Inferior parietal cortex (tissue), 1 donor: ENCODE measurements at regions not wholly inside any gene's neighbourhood (a gene's known extent, or its start where the extent isn't known, plus 50 kb on each side); places are given as distances from the start of the nearest gene placed in this dataset.

ENCODE experiments used
- DNase-seq: peaks from one replicate; pipeline ENCODE4 v3.0.0-alpha.2; 2016; ENCODE audit errors: extremely low spot score

GRCh38 chr9:120212853-120213200 is 367.1 kb downstream of the CDK5RAP2 start:
- DNase-seq: no peak

DNA sequence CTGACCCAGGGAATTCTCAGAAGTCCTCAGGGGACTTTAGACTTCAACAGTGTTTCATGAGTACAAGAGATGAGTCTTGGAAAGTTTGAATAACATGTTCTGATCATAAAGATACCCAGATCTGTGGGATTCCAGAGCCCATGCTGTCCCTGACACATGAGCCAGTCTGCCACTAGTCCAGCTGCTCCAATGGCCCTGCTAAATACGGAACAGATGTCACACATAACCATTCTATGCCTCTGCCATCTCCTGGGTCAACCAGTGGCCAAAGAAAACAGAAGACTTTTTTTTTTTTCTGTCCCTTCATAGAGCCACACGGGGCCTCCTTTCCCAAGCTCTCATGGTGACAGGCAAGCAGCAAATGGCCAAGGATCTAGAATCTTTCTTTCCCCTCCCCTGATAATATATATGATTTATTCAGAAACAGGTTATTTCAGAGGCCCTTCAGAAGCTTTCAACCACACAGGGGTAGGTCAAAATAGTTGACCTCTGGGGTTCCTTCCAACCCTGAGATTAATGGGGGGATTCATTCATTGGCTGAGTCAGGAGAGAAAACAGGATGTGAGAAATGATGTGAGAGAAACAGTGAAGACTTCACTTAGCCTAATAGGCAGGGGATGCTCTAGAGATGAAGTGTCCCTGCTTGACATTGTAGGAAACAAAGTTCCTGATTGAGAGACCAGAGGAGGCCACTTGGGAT is 367.7 kb downstream of the CDK5RAP2 start:
- DNase-seq: no peak

DNA sequence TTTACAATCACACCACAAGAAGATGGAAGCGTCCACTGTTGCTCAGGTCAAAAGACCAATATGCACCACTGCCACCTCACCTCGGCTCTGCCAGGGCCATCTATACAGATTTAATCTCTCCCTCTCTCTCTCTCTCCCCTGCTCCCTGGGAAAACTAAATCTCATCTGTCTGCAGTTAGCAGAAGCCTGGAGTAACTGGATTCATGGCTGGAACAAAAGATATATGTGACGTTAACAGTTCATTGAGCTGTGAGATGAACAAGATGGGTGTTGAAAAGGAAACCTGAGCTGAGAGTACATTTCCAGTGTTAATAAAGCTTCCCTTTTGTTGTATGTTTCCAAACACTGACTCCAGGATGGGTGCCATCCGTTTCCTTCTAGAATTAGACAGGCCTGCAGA is 369.7 kb downstream of the CDK5RAP2 start:
- no peak for DNase-seq

DNA sequence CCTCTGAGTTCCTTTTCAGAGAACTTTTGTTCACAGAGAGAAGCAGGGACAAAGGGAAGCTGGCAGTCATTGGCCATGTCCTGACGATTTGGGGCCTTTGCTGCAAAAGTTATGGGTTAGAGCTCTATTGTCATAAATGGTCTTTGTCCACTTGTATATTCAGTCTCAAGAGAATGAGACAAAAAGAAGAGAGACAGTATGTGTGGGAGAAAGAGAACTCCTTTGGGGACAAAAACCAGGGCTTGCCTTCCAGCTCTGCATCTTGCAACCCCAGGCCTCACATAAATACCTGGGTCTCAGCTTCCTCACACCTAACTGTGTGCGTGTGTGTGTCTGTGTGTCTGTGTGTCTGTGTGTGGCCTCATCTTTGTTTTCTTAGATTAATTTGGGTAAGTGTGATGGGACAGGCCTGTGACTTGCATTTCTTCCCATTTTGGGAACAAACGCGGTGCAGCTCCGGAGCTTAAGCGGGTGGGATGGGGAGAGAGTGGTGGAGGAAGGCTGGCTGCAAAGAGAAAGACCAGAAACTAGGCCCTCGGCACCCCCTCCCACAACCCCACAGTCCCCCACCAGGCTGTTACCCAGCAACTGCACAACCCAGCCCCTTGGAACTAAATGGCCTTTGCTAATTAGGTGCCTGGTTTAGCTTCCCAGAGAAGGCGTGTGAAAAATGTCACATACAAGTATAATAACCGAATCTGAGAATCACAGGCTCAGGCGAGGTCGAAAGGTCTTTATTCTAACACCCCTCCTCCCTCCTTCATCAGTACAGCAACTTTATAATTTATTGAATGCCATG is 376.9 kb downstream of the CDK5RAP2 start:
- DNase-seq: no peak

DNA sequence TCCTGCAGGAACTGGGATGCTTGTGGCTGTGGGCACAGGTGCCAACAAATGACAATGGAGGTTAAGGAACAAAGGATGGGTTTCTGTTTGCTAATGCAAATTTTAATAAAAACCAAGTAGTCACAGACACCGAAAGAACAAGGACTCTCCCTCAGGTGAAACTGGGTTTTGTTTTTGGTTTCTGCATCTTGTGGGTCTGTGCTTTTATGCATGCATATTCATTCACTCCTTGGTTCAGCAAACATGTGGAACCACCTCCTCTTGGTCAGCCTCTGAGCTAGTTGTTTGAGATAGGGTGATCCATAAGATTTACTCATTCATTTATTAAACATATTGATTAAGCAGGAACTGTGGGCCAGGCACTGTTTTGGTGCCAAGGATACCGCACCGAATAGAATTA is 381.9 kb downstream of the CDK5RAP2 start:
- DNase-seq: no peak

DNA sequence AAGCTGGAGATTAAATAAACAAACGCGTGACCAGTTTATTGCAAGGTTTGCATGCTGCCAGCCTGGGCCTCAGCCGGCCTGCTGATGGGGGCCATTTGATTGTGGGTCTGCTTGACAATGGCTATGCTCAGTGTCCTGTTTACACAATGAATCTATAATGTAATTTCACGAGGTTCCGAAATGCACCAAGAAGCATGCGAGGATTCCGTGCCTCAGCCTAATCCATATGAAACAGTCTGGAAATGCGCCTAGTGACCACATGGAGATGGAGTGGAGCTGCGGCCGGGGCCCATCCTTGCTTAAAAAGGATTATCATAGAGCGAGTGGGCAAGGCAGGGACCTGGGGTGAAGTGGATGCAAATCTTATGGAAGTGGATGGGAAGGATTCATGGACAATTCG is 382.4 kb downstream of the CDK5RAP2 start:
- DNase-seq: no peak

GRCh38 chr9:120191141-120191540 is 388.8 kb downstream of the CDK5RAP2 start:
- DNase-seq: no peak

- DNase-seq: no peak
Observed at GRCh38 chr9:120187758-120188157, 392.2 kb downstream of the CDK5RAP2 start.

- DNase-seq: no peak
Observed at GRCh38 chr9:120186276-120186675, 393.7 kb downstream of the CDK5RAP2 start.

- DNase-seq: no peak
Observed at GRCh38 chr9:120184266-120184665, 395.7 kb downstream of the CDK5RAP2 start.

- DNase-seq: no peak
Observed at GRCh38 chr9:120183615-120184014, 396.4 kb downstream of the CDK5RAP2 start.

DNA sequence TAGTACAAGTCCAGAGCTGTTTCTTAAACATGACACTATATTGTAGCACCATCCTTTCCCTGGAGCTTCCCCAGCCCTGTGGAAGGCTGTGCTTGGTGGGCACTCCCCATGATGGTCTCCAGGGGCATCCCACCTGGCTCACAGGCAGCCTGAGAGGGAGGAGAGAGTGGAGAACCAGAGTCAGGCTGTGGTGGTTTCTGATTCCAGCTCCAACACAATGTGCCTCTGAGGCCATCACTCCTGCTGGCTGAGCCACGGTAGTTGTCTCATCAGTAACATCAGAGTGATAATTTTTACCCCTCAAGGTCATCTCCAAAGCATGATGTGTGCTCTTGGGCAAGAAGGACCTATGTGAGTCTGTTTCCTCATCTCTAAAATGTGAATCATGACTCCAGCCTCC is 398.0 kb downstream of the CDK5RAP2 start:
- no peak for DNase-seq

DNA sequence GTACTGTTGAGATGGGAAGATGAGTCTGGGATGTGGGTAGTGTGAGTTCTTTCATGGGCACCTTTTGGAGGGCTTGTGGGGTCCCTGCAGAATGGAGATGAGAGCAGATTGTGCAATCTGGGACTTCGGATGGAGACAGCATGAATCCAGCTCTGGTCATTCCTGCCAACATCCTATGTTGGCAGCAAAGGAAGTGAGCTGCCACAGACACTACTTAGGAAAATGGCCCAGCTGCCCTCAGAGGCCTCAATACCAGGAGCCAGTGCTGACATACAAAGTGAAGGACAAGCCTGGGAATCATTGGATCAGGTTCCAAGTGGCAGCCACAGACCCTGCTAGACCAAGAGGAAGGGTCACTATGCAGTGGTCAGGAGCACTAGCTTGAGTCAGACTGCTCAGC is 402.8 kb downstream of the CDK5RAP2 start:
- DNase-seq: no peak

DNA sequence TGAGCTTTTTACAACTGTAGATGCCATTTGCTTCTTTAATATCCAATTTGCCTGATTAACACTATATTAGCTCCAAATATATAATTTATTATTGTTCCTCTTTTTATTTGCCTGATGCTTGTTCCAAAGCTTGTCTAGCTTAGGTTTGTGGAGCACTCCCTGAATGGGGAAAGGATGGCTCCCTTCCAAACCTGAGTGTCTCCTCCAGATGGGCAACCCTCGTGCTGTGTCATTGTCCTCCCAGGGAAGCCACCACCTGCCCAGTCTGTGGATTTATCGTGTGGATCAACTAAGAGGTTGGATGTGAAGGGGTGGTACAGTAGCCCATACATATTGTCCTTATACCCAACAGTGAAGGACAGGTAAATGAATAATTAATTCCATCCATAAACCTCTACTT is 404.9 kb downstream of the CDK5RAP2 start:
- no peak for DNase-seq

DNA sequence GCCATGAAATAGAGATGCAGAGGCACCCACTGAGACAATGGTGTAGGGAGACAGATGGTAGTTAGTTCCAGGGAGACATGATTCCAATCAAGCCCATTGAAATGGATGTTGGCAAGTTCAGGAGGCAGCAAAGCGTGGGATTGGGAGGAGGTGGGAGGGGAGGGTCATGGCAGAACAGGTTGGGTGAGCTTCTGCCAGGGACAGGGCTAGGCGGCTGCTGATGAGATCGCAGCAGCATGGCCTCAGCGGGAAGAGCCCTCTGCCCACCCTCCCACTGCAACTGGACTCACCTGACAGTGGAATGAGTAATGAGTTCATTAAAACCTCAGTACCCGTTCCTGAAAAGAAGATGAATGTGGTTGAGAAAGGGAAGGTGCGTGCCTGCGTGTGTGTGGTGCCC is 418.2 kb downstream of the CDK5RAP2 start:
- DNase-seq: no peak

DNA sequence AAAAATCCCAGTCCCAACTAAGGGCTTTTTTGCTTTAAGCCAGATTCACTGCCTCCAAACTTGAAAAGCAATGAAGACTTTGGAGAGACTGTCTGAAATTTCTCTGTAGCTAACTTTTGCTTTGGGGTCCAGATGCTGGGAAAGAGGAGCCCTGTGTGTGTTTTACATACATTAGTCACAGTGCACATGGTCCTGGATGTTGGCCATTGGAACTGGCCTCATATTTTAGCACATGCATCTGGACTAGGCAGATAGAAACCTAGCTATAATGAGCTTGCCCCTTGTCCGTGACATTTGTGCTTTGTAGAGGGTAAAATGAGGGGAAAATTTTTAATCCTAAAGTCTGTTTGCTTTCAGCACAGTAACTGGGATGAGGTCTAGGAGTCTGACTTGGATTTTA is 421.7 kb downstream of the CDK5RAP2 start:
- no peak for DNase-seq

GRCh38 chr9:120156376-120156775 is 423.6 kb downstream of the CDK5RAP2 start:
- no peak for DNase-seq

DNA sequence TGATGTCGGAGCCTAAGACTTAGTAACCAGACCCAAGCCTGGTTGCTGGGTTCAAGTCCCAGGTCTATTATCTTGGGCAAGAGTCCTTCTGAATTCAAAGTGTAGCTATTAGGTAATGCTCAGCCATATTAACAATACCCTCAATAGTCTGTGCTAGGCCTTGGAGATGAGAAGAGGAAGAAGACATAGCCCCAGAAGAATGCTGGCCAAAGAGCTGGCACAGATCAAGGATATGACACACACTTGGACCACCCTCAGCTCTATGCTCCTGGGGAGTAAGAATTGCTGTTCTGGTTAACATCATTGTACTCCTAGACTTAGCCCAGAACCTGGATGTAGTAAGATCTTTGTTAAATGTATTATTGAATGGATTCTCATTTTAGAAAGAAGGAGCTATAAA is 426.7 kb downstream of the CDK5RAP2 start:
- no peak for DNase-seq

GRCh38 chr9:120152295-120152694 is 427.7 kb downstream of the CDK5RAP2 start:
- no peak for DNase-seq

GRCh38 chr9:120151806-120152205 is 428.2 kb downstream of the CDK5RAP2 start:
- DNase-seq: no peak

DNA sequence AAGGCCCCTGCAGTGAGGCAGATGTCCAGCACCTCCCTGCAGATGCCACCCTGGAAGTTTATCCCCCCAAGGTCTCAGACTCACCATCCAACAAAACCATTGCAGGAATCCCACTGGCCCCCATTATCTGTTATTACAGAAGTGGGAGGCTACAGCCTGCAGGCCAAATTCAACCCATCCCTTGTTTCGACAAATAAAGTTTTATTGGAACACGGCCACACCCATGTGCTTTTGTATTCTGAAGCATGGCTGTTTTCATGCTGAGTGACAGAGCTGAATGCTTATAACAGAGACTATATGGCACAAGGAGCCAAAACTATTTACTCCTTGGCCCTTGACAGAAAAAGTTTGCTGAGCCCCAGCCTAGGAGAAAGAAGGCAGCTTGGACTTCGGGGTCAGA is 428.8 kb downstream of the CDK5RAP2 start:
- no peak for DNase-seq

DNA sequence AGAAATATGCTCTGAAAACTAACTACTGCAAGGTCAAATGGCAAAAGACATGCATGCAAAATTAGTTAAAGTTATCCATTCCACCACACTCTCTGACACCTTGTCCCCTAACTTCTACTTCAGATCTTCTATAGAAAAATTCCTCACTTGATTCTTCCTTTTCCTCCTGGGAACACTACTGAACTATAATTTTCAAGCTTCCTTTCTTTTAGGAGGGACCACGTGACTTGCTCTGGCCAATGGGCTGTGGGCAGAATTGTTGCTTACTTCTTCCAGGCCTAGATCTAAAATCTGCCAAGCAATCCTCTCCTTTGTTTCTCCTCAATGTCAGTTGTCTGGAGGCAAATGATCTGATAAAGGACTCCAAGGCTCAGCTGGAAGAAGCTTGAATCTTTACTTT is 441.0 kb downstream of the CDK5RAP2 start:
- DNase-seq: no peak

- no peak for DNase-seq
Observed at GRCh38 chr9:120137186-120137840, 442.7 kb downstream of the CDK5RAP2 start.
